Natural killer cell (primary cell): ENCODE measurements at regions not wholly inside any gene's neighbourhood (a gene's known extent, or its start where the extent isn't known, plus 50 kb on each side); places are given as distances from the start of the nearest gene placed in this dataset.

Experiments
- ATAC-seq, 3 donors: fragments of 150-1000 bp in 2 of 3; fragments of 200-7000 bp in 1 of 3; cut with Tn5 transposase; 1 replicate in 1 of 3; 2 replicates in 2 of 3; pipeline ENCODE4 v1.10.0; 2021; ENCODE audit warnings: mild to moderate bottlenecking in 2 of 3, moderate library complexity in 2 of 3
- DNase-seq, 2 donors: peaks; one replicate each; pipeline versions ENCODE4 v3.0.0 to v3.0.0-alpha.2; 2013 to 2021; ENCODE audit warnings: mixed read lengths in 1 of 2
- H3K27ac ChIP-seq: one replicate; pipeline ENCODE4 v1.5.1; 2013; ENCODE audit warnings: mild to moderate bottlenecking, low read length
- H3K27me3 ChIP-seq: one replicate; pipeline ENCODE4 v1.6.1; 2013; ENCODE audit warnings: low read length; ENCODE audit not compliant: control insufficient read depth, insufficient read depth
- H3K36me3 ChIP-seq: one replicate; pipeline ENCODE4 v1.6.1; 2013; ENCODE audit warnings: low read length; ENCODE audit not compliant: control insufficient read depth, insufficient read depth
- H3K4me1 ChIP-seq: one replicate; pipeline ENCODE4 v1.6.1; 2013; ENCODE audit warnings: low read length; ENCODE audit not compliant: control insufficient read depth, insufficient read depth
- H3K4me3 ChIP-seq: one replicate; pipeline ENCODE4 v1.5.1; 2013; ENCODE audit warnings: low read length
- H3K9me3 ChIP-seq: one replicate; pipeline ENCODE4 v1.6.1; 2013; ENCODE audit warnings: low read length; ENCODE audit not compliant: control insufficient read depth, insufficient read depth
- H3K27ac Mint-ChIP-seq, 2 donors: one replicate each; pipeline ENCODE4 v1.8.0; 2022; ENCODE audit warnings: mild to moderate bottlenecking in 2 of 2, mixed read lengths in 2 of 2, moderate library complexity in 1 of 2
- H3K27me3 Mint-ChIP-seq, 2 donors: one replicate each; pipeline ENCODE4 v1.8.0; 2022; ENCODE audit warnings: low read depth in 2 of 2, mixed read lengths in 2 of 2
- H3K36me3 Mint-ChIP-seq: one replicate; pipeline ENCODE4 v1.8.0; 2022; ENCODE audit warnings: mixed read lengths
- H3K4me1 Mint-ChIP-seq, 2 donors: one replicate each; pipeline ENCODE4 v1.8.0; 2022; ENCODE audit warnings: mixed read lengths in 2 of 2
- H3K4me3 Mint-ChIP-seq: one replicate; pipeline ENCODE4 v1.8.0; 2022; ENCODE audit warnings: mild to moderate bottlenecking, moderate library complexity, mixed read lengths
- H3K9me3 Mint-ChIP-seq, 2 donors: one replicate each; pipeline ENCODE4 v1.8.0; 2022; ENCODE audit warnings: mixed read lengths in 2 of 2
- CTCF ChIP-seq: fragments of 200-600 bp; IDR thresholded peaks from one replicate; pipeline ENCODE4 v1.8.0; 2022; ENCODE audit warnings: antibody characterized with exemption
- WGBS: methylation state at CpG from one replicate; pipeline ENCODE4 v1.1.7; 2013; ENCODE audit warnings: missing lambda C conversion rate; ENCODE audit not compliant: insufficient coverage; 5-methylcytosine and 5-hydroxymethylcytosine counted together
- intact Hi-C: fragments of 100-400 bp; cut with micrococcal nuclease; formaldehyde crosslinking; loops from one replicate; pipeline ENCODE4 v1.14.2; 2022

DNA sequence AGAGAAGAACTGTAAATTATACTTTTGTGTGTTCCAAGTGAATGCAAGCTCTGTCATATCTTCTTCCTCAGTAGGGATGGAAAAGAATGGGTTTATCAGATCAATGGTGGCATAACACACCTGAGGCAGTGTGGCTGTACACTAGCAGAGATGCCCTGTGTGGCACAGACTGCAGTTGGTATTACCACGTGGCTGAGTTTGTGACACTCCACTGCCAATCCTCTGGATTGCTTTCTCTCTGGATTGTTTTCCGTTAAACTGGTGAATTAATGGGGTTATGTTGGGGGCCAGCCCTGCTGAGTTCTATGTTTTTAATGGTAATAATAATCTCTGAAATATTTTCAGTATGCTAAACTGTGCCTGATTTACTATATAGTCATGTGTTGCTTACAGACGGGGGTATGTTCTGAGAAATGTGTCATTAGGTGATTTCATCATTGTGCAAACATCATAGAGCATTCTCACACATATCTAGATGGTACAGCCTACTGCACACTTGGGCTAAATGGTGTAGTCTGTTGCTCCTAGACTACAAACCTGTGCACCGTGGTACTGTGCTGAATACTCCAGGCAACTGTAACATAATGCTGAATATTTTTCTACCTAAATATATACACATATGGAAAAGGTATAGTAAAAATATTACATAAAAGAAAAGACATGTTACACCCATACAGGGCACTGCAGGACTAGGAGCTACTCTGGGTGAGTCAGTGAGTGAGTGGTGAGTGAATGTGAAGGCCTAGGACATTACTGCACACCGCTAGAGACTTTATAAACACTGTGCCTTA lies 84.7 kb upstream of the ST6GAL2 start:
- no peak overlapping the region for H3K4me3 Mint-ChIP-seq
- H3K27me3 ChIP-seq = no peaks in the 10 kb centered on the region
- no peak overlapping the region for H3K27ac Mint-ChIP-seq
- no peaks in the 10 kb centered on the region for H3K4me1 ChIP-seq
- intact Hi-C loops = no loop called here
- no peaks in the 10 kb centered on the region for H3K4me1 Mint-ChIP-seq
- H3K9me3 ChIP-seq = peaks cover 3% of the 10 kb centered on the region
- DNase-seq = no peak
- 73% methylated on average over 4 of the region's 5 CpGs for WGBS
- no peak overlapping the region for H3K4me3 ChIP-seq
- H3K36me3 ChIP-seq = no peaks in the 10 kb centered on the region
- no peaks in the 10 kb centered on the region for H3K36me3 Mint-ChIP-seq
- no peak overlapping the region for H3K27ac ChIP-seq
- ATAC-seq = no peak
- TF ChIP-seq CTCF = no peak
- peaks cover 6 to 10% of the 10 kb centered on the region in 2 donors for H3K9me3 Mint-ChIP-seq
- no peaks in the 10 kb centered on the region for H3K27me3 Mint-ChIP-seq

- WGBS = 88% methylated on average over 2 of the region's 2 CpGs
- ATAC-seq (no peak), DNase-seq (no peak)
- Histone ChIP-seq H3K27ac (no peak overlapping the region), H3K4me3 (no peak overlapping the region), H3K27me3 (no peaks in the 10 kb centered on the region), H3K36me3 (no peaks in the 10 kb centered on the region), H3K9me3 (peaks cover 3% of the 10 kb centered on the region), H3K4me1 (no peaks in the 10 kb centered on the region)
- H3K36me3 Mint-ChIP-seq = no peaks in the 10 kb centered on the region
- no peaks in the 10 kb centered on the region for H3K27me3 Mint-ChIP-seq
- no peak overlapping the region for H3K27ac Mint-ChIP-seq
- intact Hi-C loops = no loop called here
- H3K9me3 Mint-ChIP-seq = peaks cover 2 to 6% of the 10 kb centered on the region in 2 donors
- no peak overlapping the region for H3K4me3 Mint-ChIP-seq
- TF ChIP-seq CTCF = no peak
- H3K4me1 Mint-ChIP-seq = no peaks in the 10 kb centered on the region
Observed at GRCh38 chr2:106972782-106973181, 86.8 kb upstream of the ST6GAL2 start.

DNA sequence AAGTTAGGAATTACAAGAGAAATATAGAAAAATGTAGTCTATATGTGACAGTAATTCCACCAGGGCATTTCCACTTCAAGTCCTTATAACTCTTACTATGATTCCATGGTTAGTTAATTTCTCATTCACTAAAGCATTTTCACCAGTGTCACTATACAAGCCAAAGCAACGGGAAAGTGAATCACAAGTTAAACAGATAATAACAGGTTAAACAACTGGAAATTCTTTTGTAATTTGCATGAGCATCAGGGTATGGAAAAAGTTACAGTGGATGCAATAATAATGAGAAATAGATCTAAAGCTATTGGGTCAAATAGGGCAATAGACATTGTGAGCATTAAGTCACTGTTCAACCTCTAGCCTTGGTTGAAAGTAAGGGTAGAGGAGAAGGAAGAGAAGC lies 88.9 kb upstream of the ST6GAL2 start:
- ATAC-seq (no peak), DNase-seq (no peak)
- Histone ChIP-seq H3K27ac (no peak overlapping the region), H3K4me1 (no peaks in the 10 kb centered on the region), H3K36me3 (no peaks in the 10 kb centered on the region), H3K9me3 (peaks cover 3% of the 10 kb centered on the region), H3K4me3 (no peak overlapping the region), H3K27me3 (no peaks in the 10 kb centered on the region)
- 88% methylated on average over 1 of the region's 1 CpG for WGBS
- intact Hi-C loops = no loop called here
- no peak for TF ChIP-seq CTCF
- no peak overlapping the region for H3K4me3 Mint-ChIP-seq
- no peaks in the 10 kb centered on the region for H3K27me3 Mint-ChIP-seq
- H3K4me1 Mint-ChIP-seq = no peaks in the 10 kb centered on the region
- no peaks in the 10 kb centered on the region for H3K36me3 Mint-ChIP-seq
- H3K9me3 Mint-ChIP-seq = peaks cover 2 to 6% of the 10 kb centered on the region in 2 donors
- H3K27ac Mint-ChIP-seq = no peak overlapping the region

DNA sequence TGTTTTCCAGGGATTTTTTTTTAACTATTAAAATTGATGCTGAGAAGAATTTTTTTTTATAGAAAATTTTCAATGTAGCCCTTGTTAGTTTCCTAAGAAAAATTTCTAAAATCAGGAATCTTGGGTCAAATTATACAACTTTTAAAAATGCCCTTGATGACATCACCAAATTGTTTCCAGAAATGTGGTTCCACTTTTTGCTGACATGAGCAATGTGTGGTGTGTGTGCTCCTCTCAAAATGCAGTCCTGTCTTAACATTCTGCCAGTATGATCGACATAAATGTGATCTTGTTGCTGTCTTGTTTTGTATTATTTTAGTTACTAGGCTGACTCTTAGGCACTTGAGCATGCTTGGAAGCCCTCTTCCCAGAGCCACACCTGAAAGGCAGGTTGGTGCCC lies 89.7 kb upstream of the ST6GAL2 start:
- ATAC-seq = no peak
- no peaks in the 10 kb centered on the region for H3K4me1 Mint-ChIP-seq
- no peaks in the 10 kb centered on the region for H3K36me3 Mint-ChIP-seq
- Histone ChIP-seq H3K27me3 (no peaks in the 10 kb centered on the region), H3K9me3 (peaks cover 3% of the 10 kb centered on the region), H3K4me3 (no peak overlapping the region), H3K36me3 (no peaks in the 10 kb centered on the region), H3K27ac (no peak overlapping the region), H3K4me1 (no peaks in the 10 kb centered on the region)
- intact Hi-C loops = no loop called here
- H3K4me3 Mint-ChIP-seq = no peak overlapping the region
- WGBS = 91% methylated on average over 1 of the region's 1 CpG
- H3K27ac Mint-ChIP-seq = no peak overlapping the region
- no peak for DNase-seq
- H3K27me3 Mint-ChIP-seq = no peaks in the 10 kb centered on the region
- no peak for TF ChIP-seq CTCF
- H3K9me3 Mint-ChIP-seq = peaks cover 0 to 4% of the 10 kb centered on the region in 2 donors
